Pancreas (tissue), 10 donors: ENCODE measurements at regions not wholly inside any gene's neighbourhood (a gene's known extent, or its start where the extent isn't known, plus 50 kb on each side); places are given as distances from the start of the nearest gene placed in this dataset.

Source experiments
- ATAC-seq, 4 donors: fragments of 200-7000 bp; cut with Tn5 transposase; one replicate each; pipeline versions ENCODE4 v1.8.0 to v1.9.1; 2020; ENCODE audit warnings: mild to moderate bottlenecking in 4 of 4, moderate library complexity in 4 of 4
- DNase-seq, 6 donors: peaks; one replicate each; pipeline ENCODE4 v3.0.0-alpha.2; 2020
- FAIRE-seq: peaks from 2 replicates; lab custom pipeline; 2012; peaks lifted over from hg19 to GRCh38; lab: Jason Lieb, UNC
- H3K27ac ChIP-seq, 4 donors: fragments of 200-600 bp; sonication (generic); 1 replicate in 3 of 4; 2 replicates in 1 of 4; pipeline versions ENCODE4 v1.5.0 to v1.8.0; 2020
- H3K27me3 ChIP-seq, 4 donors: fragments of 200-600 bp; one replicate each; pipeline ENCODE4 v1.8.0; 2021
- H3K36me3 ChIP-seq, 3 donors: fragments of 200-600 bp; sonication (generic) in 1 of 3; one replicate each; pipeline versions ENCODE4 v1.5.0 to v1.8.0; 2020 to 2021
- H3K4me1 ChIP-seq, 3 donors: fragments of 200-600 bp; one replicate each; pipeline ENCODE4 v1.8.0; 2021
- H3K4me3 ChIP-seq, 4 donors: fragments of 200-600 bp; sonication (generic) in 2 of 4; one replicate each; pipeline versions ENCODE4 v1.5.0 to v1.8.0; 2020 to 2021
- H3K9me3 ChIP-seq, 4 donors: fragments of 200-600 bp; one replicate each; pipeline ENCODE4 v1.8.0; 2021
- CTCF ChIP-seq, 4 donors: fragments of 200-600 bp; sonication (generic) in 3 of 4; IDR thresholded peaks; one replicate each; pipeline versions ENCODE4 v1.5.0 to v1.8.0; 2021; ENCODE audit warnings: antibody characterized with exemption in 4 of 4
- WGBS, 2 donors: extraction: QIAGEN DNeasy Blood & Tissue Kit; methylation state at CpG; one replicate each; pipeline ENCODE4 v1.1.7; 2013; 5-methylcytosine and 5-hydroxymethylcytosine counted together
- intact Hi-C, 3 donors: fragments of 100-400 bp; cut with DNase I; formaldehyde crosslinking; loops; one replicate each; pipeline versions ENCODE4 v1.11.1 to v1.14.2; 2022
- donor health status: healthy with polysubstance abuse.
- donor health status: DM: no; HTN: no; CAD: no; lungs with moderate emphysema.
- donor health status: DM: no; HTN: no; CAD: no.
- donor health status: control.
- donor health status: control.
- donor health status: Bipolar disorder and iron deficiency.
- donor health status: DM: yes; HTN: yes; CAD: no.
- donor health status: DM: no; HTN: no; CAD: no.
- donor health status: DM: no; HTN: no; CAD: no.
- donor health status: DM: yes; HTN: yes; CAD: no.

GRCh38 chr2:217171874-217172273 is 312.0 kb upstream of the TNP1 start:
- ATAC-seq (no peak), DNase-seq (no peak), FAIRE-seq (no peak)
- Histone ChIP-seq H3K4me1 (no peaks in the 10 kb centered on the region), H3K4me3 (no peak overlapping the region), H3K36me3 (no peaks in the 10 kb centered on the region), H3K27ac (no peak overlapping the region), H3K9me3 (no peaks in the 10 kb centered on the region), H3K27me3 (no peaks in the 10 kb centered on the region)
- TF ChIP-seq CTCF (IDR thresholded peaks at IDR 0.05) = no peak
- intact Hi-C loops = no loop called here

- no peak for ATAC-seq
- Histone ChIP-seq H3K27me3 (no peaks in the 10 kb centered on the region), H3K9me3 (no peaks in the 10 kb centered on the region), H3K27ac (no peak overlapping the region), H3K4me1 (no peaks in the 10 kb centered on the region), H3K4me3 (no peak overlapping the region), H3K36me3 (no peaks in the 10 kb centered on the region)
- no peak for TF ChIP-seq CTCF (IDR thresholded peaks at IDR 0.05)
- intact Hi-C loops = loop anchor here in 1 of 3 donors (10.0 kb wide), 1 partner anchor 484 kb away; no protein-coding TSS in a partner anchor
- 54 to 75% methylated on average over 1 of the region's 1 CpG for WGBS, 2 donors
- DNase-seq = no peak
- FAIRE-seq = no peak
Measured at GRCh38 chr2:217168496-217168895, 308.6 kb upstream of the TNP1 start.

DNA sequence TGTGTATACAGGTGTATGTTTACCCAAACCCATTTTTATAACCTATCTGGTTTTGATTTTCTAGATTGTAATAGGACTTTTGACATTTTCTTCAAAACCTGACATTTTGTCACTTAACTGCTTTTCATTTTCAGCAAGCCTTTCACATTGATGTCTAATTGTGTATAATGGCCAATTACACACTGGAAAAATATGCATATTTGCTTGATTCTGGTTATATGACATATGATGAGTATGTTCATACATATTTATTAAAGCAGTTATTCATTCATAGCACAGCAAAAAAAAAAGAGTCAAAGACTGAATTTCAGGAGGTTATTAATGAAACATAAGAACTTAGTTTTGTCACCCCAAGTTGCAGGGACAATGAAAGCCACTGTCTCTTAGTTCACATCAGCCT is 307.7 kb upstream of the TNP1 start:
- H3K27me3 ChIP-seq = no peaks in the 10 kb centered on the region
- ATAC-seq = no peak
- H3K36me3 ChIP-seq = no peaks in the 10 kb centered on the region
- H3K4me3 ChIP-seq = no peak overlapping the region
- TF ChIP-seq CTCF (IDR thresholded peaks at IDR 0.05) = no peak
- H3K4me1 ChIP-seq = no peaks in the 10 kb centered on the region
- DNase-seq = no peak
- FAIRE-seq = no peak
- no peak overlapping the region for H3K27ac ChIP-seq
- intact Hi-C loops = loop anchor here in 1 of 3 donors (10.0 kb wide), 1 partner anchor 483 kb away; no protein-coding TSS in a partner anchor
- no peaks in the 10 kb centered on the region for H3K9me3 ChIP-seq

GRCh38 chr2:217166241-217166850 is 306.5 kb upstream of the TNP1 start:
- intact Hi-C loops = loop anchor here in 1 of 3 donors (10.0 kb wide), 1 partner anchor 482 kb away; no protein-coding TSS in a partner anchor
- TF ChIP-seq CTCF (IDR thresholded peaks at IDR 0.05) = peak in 2 of 4 donors; percentile 14 to 16
- H3K36me3 ChIP-seq = no peaks in the 10 kb centered on the region
- DNase-seq = no peak
- peak in 3 of 4 donors; percentile 50 to 63 (median 54) for ATAC-seq
- no peaks in the 10 kb centered on the region for H3K9me3 ChIP-seq
- H3K4me3 ChIP-seq = no peak overlapping the region
- FAIRE-seq = no peak
- 39 to 52% methylated on average over 3 of the region's 3 CpGs for WGBS, 2 donors
- no peak overlapping the region for H3K27ac ChIP-seq
- no peaks in the 10 kb centered on the region for H3K4me1 ChIP-seq
- H3K27me3 ChIP-seq = no peaks in the 10 kb centered on the region

- H3K9me3 ChIP-seq = no peaks in the 10 kb centered on the region
- no peak for ATAC-seq
- H3K4me3 ChIP-seq = no peak overlapping the region
- H3K27me3 ChIP-seq = no peaks in the 10 kb centered on the region
- no peak overlapping the region for H3K27ac ChIP-seq
- TF ChIP-seq CTCF (IDR thresholded peaks at IDR 0.05) = no peak
- no peaks in the 10 kb centered on the region for H3K36me3 ChIP-seq
- intact Hi-C loops = loop anchor here in 1 of 3 donors (10.0 kb wide), 1 partner anchor 481 kb away; no protein-coding TSS in a partner anchor
- 85 to 92% methylated on average over 2 of the region's 2 CpGs for WGBS, 2 donors
- no peak for DNase-seq
- FAIRE-seq = no peak
- H3K4me1 ChIP-seq = no peaks in the 10 kb centered on the region
Measured at GRCh38 chr2:217165547-217165946, 305.7 kb upstream of the TNP1 start.
